ENCODE measurements at regions not wholly inside any gene's neighbourhood (a gene's known extent, or its start where the extent isn't known, plus 50 kb on each side); places are given as distances from the start of the nearest gene placed in this dataset.

DNA sequence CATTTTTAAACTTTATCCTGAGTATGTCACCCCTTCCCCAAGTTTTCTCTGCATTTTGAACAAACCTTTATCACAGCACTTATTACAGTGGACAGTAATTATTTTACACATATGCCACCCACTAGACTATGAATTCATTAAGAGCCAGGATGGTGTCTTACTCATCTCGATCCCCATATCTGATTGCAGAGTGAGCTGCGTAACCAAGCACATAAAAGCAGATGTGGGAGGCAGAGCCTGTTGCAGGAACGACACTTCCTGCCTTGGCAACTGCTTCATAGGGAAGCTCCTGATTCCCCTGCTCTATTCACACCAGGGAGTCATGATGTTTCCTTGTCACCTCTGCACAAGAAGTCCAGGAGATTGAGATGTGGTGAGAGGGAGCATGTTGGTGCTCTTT is 91.1 kb downstream of the MINAR1 start:
- TF ChIP-seq, protein P1, sequence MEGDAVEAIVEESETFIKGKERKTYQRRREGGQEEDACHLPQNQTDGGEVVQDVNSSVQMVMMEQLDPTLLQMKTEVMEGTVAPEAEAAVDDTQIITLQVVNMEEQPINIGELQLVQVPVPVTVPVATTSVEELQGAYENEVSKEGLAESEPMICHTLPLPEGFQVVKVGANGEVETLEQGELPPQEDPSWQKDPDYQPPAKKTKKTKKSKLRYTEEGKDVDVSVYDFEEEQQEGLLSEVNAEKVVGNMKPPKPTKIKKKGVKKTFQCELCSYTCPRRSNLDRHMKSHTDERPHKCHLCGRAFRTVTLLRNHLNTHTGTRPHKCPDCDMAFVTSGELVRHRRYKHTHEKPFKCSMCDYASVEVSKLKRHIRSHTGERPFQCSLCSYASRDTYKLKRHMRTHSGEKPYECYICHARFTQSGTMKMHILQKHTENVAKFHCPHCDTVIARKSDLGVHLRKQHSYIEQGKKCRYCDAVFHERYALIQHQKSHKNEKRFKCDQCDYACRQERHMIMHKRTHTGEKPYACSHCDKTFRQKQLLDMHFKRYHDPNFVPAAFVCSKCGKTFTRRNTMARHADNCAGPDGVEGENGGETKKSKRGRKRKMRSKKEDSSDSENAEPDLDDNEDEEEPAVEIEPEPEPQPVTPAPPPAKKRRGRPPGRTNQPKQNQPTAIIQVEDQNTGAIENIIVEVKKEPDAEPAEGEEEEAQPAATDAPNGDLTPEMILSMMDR (IDR thresholded peaks at IDR 0.05; ENCODE audit: extremely low read depth, low read depth, low read length) = no peak
- Histone ChIP-seq H4K20me1 (ENCODE audit: insufficient read depth, low read length) (no peaks in the 10 kb centered on the region), H3K4me1 (ENCODE audit: insufficient read depth, low read length) (no peaks in the 10 kb centered on the region), H3K36me3 (ENCODE audit: insufficient read depth, low read length) (no peaks in the 10 kb centered on the region), H3K27ac (ENCODE audit: low read depth, low read length) (no peak overlapping the region), H3K9me3 (ENCODE audit: low read depth, low read length) (no peaks in the 10 kb centered on the region), H3K4me3 (ENCODE audit: insufficient read depth, low read length) (no peak overlapping the region), H3K4me2 (ENCODE audit: insufficient read depth, low read length) (no peak overlapping the region), H2AFZ (ENCODE audit: low read length) (no peak overlapping the region), H3K79me2 (ENCODE audit: insufficient read depth, low read length) (no peaks in the 10 kb centered on the region), H3K27me3 (ENCODE audit: insufficient read depth, low read length) (peaks cover 6% of the 10 kb centered on the region)
- no peak for DNase-seq (ENCODE audit: insufficient read length, low spot score, missing footprints)

DNA sequence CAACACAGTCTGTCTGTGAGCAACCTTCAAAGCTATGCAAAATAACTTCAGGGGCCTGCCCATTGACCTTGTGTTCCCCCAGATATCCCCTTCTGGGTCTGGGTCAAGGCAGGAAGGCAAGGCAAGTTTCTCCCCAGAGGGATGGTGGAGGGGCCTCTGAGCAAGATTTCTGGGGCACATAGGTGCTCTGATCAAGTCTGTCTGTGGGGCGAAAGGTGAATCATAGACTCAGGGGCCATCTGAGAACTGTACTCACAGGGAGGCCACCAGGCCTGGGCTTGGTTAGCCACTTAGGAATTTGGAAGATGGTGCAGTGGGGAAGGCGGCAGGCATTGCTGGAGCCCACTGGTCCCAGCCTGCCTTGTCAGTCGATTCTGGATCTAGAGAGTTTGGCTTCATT is 92.4 kb downstream of the MINAR1 start:
- Histone ChIP-seq H3K9me3 (ENCODE audit: low read depth, low read length) (no peaks in the 10 kb centered on the region), H3K27me3 (ENCODE audit: insufficient read depth, low read length) (peaks cover 6% of the 10 kb centered on the region), H3K4me2 (ENCODE audit: insufficient read depth, low read length) (no peak overlapping the region), H3K36me3 (ENCODE audit: insufficient read depth, low read length) (no peaks in the 10 kb centered on the region), H4K20me1 (ENCODE audit: insufficient read depth, low read length) (no peaks in the 10 kb centered on the region), H3K4me3 (ENCODE audit: insufficient read depth, low read length) (no peak overlapping the region), H3K27ac (ENCODE audit: low read depth, low read length) (no peak overlapping the region), H3K79me2 (ENCODE audit: insufficient read depth, low read length) (no peaks in the 10 kb centered on the region), H2AFZ (ENCODE audit: low read length) (no peak overlapping the region), H3K4me1 (ENCODE audit: insufficient read depth, low read length) (no peaks in the 10 kb centered on the region)
- TF ChIP-seq, protein P1 (IDR thresholded peaks at IDR 0.05; ENCODE audit: extremely low read depth, low read depth, low read length) = no peak
- no peak for DNase-seq (ENCODE audit: insufficient read length, low spot score, missing footprints)

DNA sequence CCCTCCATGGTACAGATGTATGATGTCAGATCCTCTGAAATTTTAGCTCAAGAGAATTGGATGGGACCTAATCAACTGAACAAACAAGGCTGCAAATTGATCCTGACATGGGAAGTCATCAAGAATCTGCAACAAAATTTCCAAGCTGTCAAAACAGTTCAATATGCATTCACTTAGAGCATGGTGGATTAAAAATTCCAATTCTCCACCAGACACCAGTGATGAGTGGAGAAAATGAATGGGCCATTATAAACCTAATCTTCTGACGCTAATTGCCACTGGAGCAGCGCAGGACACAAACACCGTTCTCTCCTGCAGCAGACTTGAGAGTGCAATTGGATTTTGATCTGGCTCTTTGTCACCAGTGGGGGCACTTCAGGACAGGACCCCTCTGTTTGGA is 94.2 kb downstream of the MINAR1 start:
- H3K79me2 ChIP-seq (ENCODE audit: insufficient read depth, low read length) = no peaks in the 10 kb centered on the region
- TF ChIP-seq, protein P1 (IDR thresholded peaks at IDR 0.05; ENCODE audit: extremely low read depth, low read depth, low read length) = no peak
- no peaks in the 10 kb centered on the region for H3K36me3 ChIP-seq (ENCODE audit: insufficient read depth, low read length)
- no peak overlapping the region for H3K4me3 ChIP-seq (ENCODE audit: insufficient read depth, low read length)
- no peaks in the 10 kb centered on the region for H3K4me1 ChIP-seq (ENCODE audit: insufficient read depth, low read length)
- no peak overlapping the region for H3K27ac ChIP-seq (ENCODE audit: low read depth, low read length)
- H4K20me1 ChIP-seq (ENCODE audit: insufficient read depth, low read length) = no peaks in the 10 kb centered on the region
- no peaks in the 10 kb centered on the region for H3K9me3 ChIP-seq (ENCODE audit: low read depth, low read length)
- peaks cover 3% of the 10 kb centered on the region for H3K27me3 ChIP-seq (ENCODE audit: insufficient read depth, low read length)
- H3K4me2 ChIP-seq (ENCODE audit: insufficient read depth, low read length) = no peak overlapping the region
- DNase-seq (ENCODE audit: insufficient read length, low spot score, missing footprints) = no peak
- H2AFZ ChIP-seq (ENCODE audit: low read length) = no peak overlapping the region

DNA sequence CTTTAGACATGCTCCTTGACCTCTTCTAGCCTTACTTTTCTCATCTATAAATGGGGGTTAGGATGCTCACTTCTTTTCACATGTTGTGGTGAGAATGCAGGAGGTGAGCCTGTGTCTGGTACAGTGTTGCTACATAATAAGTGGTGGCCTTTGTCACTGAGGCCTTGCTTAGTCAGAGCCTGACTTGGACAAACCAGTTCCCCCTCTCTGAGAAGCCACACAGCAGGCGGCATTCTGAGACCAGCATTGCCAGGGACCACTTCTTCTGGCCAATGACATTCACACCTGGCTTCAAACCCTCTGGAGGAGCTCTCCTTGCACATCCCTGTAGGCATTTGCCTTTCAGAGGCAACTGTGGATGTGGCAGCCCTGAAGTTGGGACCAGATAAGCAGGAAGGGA is 95.7 kb downstream of the MINAR1 start:
- no peak overlapping the region for H3K4me3 ChIP-seq (ENCODE audit: insufficient read depth, low read length)
- H3K27me3 ChIP-seq (ENCODE audit: insufficient read depth, low read length) = peaks cover 3% of the 10 kb centered on the region
- H3K27ac ChIP-seq (ENCODE audit: low read depth, low read length) = no peak overlapping the region
- H3K9me3 ChIP-seq (ENCODE audit: low read depth, low read length) = no peaks in the 10 kb centered on the region
- TF ChIP-seq, protein P1 (IDR thresholded peaks at IDR 0.05; ENCODE audit: extremely low read depth, low read depth, low read length) = no peak
- no peaks in the 10 kb centered on the region for H3K4me1 ChIP-seq (ENCODE audit: insufficient read depth, low read length)
- no peaks in the 10 kb centered on the region for H4K20me1 ChIP-seq (ENCODE audit: insufficient read depth, low read length)
- H2AFZ ChIP-seq (ENCODE audit: low read length) = no peak overlapping the region
- H3K4me2 ChIP-seq (ENCODE audit: insufficient read depth, low read length) = no peak overlapping the region
- no peak for DNase-seq (ENCODE audit: insufficient read length, low spot score, missing footprints)
- no peaks in the 10 kb centered on the region for H3K79me2 ChIP-seq (ENCODE audit: insufficient read depth, low read length)
- no peaks in the 10 kb centered on the region for H3K36me3 ChIP-seq (ENCODE audit: insufficient read depth, low read length)

All from osteoblast (primary cell).